Activated CD4-positive, alpha-beta T cell treated with anti-CD3 and anti-CD28 coated beads, Interleukin-2, amount 50 U/mL, for 24 hours (primary cell): ENCODE measurements at regions not wholly inside any gene's neighbourhood (a gene's known extent, or its start where the extent isn't known, plus 50 kb on each side); places are given as distances from the start of the nearest gene placed in this dataset.

Experiments
- DNase-seq, 2 donors: peaks; one replicate each; pipeline ENCODE4 v3.0.0-alpha.2; 2020; ENCODE audit warnings: low read depth in 1 of 2, low spot score in 1 of 2

GRCh38 chr10:62545160-62546066, 171.2 kb downstream of the ZNF365 start:
- DNase-seq, result no peak

DNA sequence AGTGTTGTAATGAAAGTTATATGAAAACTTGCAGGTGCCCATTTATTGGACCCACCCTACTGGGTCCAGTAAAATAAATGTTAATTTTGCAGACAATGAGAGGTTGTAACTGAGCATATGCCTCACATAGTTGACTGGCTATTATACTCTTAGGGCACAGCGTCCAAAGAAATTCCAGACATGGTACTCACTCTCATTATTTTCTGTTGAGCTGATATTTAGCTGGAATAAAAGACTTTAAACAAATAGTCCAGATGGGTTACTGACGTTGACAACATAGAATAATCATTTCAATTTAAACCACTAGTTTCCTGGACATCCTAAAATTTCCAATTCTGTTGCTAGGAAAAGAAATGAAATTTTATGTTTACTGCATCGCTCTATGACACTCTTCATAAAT, 174.5 kb downstream of the ZNF365 start:
- DNase-seq, result no peak

DNA sequence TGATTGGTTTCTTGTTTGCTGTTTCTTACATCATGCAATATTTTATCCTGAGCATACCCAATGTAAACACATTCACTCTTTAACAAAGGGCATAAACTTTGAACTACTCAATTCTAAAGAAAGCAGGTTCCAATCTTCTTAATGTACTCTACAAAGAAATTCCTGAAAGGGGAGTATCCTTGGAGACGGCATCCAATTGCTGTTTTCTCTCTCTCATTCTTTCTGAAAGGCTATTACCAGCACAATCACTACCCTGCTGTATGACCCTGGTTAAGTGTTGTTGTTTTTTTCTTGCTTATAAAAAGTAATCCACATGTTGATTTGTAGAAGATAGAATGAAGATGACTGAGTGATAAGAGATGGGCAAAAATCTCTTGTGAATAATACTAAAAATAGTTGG, 176.0 kb downstream of the ZNF365 start:
- no peak for DNase-seq

GRCh38 chr10:62554632-62555199, 180.5 kb downstream of the ZNF365 start:
- peak in 1 of 2 donors; percentile 4 for DNase-seq

DNA sequence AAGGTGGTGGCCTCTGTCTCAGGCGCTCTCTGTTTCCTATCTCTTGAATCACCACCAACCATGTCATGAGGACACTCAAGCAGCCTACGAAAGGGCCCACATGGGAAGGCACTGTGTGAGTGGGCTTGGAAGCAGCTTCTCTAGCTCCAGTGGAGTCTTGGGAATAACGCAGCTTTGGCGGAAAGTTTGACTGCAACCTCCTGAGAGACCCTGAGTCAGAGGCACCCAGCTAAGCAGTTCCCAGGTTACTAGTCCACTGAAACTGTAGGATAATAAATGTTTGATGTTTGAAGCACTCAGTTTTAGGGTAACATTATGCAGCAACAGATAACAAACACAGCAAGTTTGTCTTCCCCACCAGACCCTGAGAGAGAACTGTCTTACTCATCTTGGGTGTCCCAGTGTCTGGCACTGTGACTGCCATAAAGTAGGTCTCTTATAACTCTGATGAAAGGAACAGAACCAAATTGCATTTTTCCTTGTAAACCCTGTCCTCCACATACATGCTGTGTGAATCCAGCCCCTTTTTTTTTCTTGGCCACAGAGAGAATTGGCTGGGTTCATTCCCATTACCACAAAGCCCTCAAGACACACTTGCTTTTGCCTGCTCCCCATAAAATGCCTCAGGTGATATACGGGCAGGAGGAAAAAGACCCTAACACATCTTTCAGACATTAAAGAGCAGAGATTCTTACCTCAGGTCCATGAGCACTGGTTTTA, 185.5 kb downstream of the ZNF365 start:
- DNase-seq, result no peak

DNA sequence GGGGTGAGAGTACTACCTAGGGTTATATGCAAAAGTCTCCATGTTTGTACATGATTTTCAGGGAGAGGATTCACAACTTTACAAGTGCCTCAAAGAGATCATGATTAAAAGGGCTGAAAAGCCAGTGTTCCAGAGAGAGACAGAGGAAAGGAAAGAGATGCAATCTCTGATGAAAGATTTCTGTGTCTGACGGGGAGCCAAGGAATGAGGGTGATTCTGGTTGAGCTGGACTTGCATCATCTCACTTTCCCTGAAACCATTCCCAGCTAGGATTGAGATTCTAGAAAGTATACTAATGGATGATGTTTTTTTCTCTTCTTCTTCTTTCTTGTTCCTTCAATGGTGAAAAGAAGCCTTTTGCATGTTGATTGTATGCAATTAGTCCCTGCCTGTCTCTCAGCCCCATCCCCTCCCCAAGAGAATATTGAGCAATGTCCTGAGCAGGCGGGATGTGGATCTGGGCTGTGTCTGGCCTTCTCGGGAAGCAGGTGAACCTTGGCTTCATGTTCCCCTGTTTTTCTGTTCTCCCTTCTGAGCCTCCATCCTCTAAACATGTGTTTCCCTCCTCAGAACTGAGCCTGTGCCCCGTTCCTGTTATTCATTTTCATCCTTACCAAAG, 186.1 kb downstream of the ZNF365 start:
- DNase-seq, result no peak

- no peak for DNase-seq
Observed at GRCh38 chr10:62561151-62561550, 187.0 kb downstream of the ZNF365 start.

DNA sequence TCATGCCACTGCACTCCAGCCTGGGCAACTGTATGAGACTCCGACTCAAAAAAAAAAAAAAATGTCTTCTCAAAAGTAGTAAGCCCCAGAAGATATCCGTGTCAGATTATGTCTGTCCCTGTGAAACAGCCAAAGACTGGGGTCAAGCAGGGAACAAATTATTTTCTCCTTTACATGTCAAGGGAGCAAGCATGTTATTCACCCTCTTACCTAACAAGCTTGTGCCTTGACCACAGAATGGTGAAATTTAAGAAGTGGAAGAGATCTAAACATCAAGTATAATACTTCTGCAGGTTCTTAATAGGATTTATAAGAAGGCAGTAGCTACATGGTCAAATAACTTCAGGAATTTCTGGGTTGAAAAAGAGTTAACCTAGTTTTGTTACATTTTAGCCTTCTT, 187.9 kb downstream of the ZNF365 start:
- DNase-seq, result no peak

GRCh38 chr10:62562795-62563194, 188.6 kb downstream of the ZNF365 start:
- DNase-seq, result no peak

DNA sequence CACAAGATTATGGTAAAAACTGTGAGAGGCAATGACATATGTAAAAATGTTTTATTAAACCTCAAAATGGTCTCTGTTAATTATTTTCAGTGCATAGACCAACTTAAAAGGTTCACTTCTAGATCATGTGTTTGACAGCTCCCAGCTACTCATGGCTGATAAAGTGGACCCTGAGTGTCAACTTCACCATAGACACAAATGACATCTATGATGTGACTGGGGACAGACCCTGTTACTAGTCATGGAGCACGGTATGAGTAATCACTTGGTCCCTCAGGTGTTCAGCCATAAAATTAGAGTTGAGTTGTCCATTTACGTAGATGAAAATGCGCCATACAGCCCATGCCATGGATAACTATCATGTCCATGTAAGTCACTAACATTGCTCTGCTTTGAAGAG, 199.8 kb downstream of the ZNF365 start:
- no peak for DNase-seq

DNA sequence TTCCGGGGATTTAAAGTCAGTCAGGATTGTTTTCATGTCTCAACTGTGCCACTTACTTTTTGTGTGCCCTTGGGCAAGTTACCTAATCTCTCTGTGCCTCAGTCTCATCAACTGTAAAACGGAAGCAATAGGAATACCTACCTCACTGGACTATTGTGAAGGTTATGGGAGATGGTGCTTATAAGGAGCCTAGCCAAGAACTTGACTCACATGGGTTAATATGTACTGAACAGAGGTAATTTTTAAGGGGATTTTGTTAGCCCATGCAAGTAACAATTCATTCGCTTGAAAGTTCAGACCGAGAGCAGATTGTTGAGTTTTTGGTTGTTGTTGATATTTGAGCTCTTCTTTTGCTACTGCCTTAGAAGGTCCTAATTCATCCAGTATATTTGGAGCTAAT, 202.9 kb downstream of the ZNF365 start:
- DNase-seq, result no peak

GRCh38 chr10:62577666-62578291, 203.6 kb downstream of the ZNF365 start:
- no peak for DNase-seq

- no peak for DNase-seq
Observed at GRCh38 chr10:62578301-62578700, 204.1 kb downstream of the ZNF365 start.

DNA sequence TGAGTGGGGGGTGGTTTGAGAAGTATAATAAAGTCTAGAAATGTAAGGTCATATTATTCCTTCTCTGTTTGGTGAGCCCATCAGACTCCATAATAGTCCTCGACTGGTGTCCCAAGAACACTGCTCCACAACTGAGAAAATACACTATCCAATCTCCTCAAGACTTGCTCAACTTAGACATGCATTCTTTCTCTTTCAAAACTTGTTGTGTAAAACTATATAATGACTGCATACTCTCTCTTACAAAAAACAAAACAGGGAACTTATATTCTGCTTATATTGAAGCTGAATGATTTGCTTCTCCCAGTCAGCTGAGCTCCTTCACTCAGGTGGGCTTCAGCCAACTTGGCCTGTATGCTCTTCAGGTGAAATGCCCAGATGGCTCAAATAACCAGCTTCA, 204.7 kb downstream of the ZNF365 start:
- DNase-seq, result no peak

DNA sequence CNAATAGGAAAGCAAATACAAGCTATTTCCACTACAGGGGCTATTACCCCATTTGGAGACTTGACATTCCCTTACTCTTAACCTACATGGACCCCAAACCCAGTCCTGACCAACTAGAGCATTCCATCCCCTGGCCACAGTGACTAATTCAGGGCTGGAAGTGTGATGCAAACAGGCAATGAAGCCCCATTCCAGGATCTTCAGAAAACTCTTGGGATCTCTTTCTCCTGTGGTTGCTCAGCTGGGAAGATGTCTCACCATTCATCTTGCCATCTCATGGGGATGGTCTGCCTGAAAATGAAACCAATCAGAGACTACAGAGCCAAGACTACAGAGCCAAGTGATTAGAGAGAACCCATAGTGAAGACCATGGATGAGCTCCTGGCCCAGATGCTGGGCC, 206.2 kb downstream of the ZNF365 start:
- DNase-seq, result no peak

- DNase-seq, result no peak
Observed at GRCh38 chr10:62581351-62581750, 207.2 kb downstream of the ZNF365 start.

- DNase-seq, result no peak
Observed at GRCh38 chr10:62582101-62582705, 208.0 kb downstream of the ZNF365 start.

GRCh38 chr10:62582804-62583208, 208.6 kb downstream of the ZNF365 start:
- DNase-seq, result no peak

DNA sequence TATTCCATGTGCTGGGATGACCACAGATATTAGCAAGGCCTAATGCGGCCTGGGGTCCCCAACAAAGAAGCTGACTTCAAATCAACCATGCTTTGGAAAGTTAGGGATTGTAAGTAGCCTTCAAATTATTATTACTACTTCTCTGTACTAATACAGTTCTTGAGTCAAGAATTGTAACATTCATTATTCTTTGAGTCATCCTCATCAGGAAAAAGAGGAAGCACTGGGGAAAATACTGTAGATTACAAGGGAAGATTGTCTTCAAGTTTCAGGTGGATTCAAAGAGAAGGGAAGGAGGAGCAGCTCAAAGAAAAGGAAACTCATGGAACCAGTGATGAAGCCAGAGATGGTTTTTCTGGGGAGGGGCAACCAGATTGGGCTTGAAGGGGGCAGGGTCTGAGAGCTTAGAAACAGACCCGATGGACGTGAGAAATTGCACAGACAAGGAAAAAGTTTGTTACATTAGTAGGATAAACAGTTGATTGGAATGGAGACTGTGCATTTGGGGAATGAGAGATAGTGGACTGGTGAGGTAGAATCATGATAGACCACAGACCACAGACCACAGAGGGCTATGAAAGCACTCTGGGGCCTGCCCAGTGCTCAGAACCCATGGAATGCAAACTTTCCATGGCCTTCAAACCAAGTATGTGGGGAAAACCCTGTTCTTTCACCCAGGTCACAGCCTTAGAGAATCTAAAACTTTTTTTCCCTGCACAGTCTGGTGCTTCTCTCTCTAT, 209.9 kb downstream of the ZNF365 start:
- DNase-seq, result no peak

GRCh38 chr10:62584731-62585130, 210.6 kb downstream of the ZNF365 start:
- DNase-seq, result no peak
